GM12878 (cell line): ENCODE measurements at regions not wholly inside any gene's neighbourhood (a gene's known extent, or its start where the extent isn't known, plus 50 kb on each side); places are given as distances from the start of the nearest gene placed in this dataset.

Source experiments
- ATAC-seq: fragments of 200-7000 bp; cut with Tn5 transposase; 3 replicates; pipeline ENCODE4 v1.9.1; 2020; ENCODE audit warnings: mild to moderate bottlenecking, moderate library complexity
- BruUV-seq: library from RNA; stranded (reverse); fragments of 400-500 nt; replicated peaks from 2 replicates; lab custom pipeline; 2021; lab: Mats Ljungman, UMichigan
- CTCF ChIA-PET: fragments of 300-600 bp; sonication (Branson Sonifier 250); formaldehyde crosslinking; extraction: SDS; loops from one replicate; lab custom pipeline; 2021; ENCODE audit warnings: inconsistent platforms; lab: Yijun Ruan, JAX
- POLR2A ChIA-PET: fragments of 350-600 bp; formaldehyde crosslinking; extraction: SDS; loops from one replicate; lab custom pipeline; 2021; ENCODE audit warnings: inconsistent platforms; lab: Charles Lee
- RAD21 ChIA-PET: fragments of 300-600 bp; sonication (Branson Sonifier 250); formaldehyde crosslinking; loops from one replicate; lab custom pipeline; 2023; ENCODE audit warnings: antibody characterized with exemption; ENCODE audit not compliant: unreplicated experiment; lab: Charles Lee
- SMC1A ChIA-PET: fragments of 300-600 bp; sonication (Branson Sonifier 250); formaldehyde crosslinking; loops from one replicate; lab custom pipeline; 2023; ENCODE audit not compliant: unreplicated experiment, uncharacterized antibody; lab: Charles Lee
- DNase-seq: peaks from one replicate; pipeline ENCODE4 v3.0.0-alpha.2; 2011; ENCODE audit warnings: low read depth, low spot score
- FAIRE-seq: peaks from 3 replicates; lab custom pipeline; 2011; peaks lifted over from hg19 to GRCh38; lab: Jason Lieb, UNC
- H2AFZ ChIP-seq: 2 replicates; pipeline ENCODE4 v1.6.0; 2011; ENCODE audit warnings: low read depth, low read length, control low read depth; ENCODE audit not compliant: control insufficient read depth
- H3K27ac ChIP-seq: 2 replicates; pipeline ENCODE4 v1.5.1; 2011; ENCODE audit warnings: control low read depth; ENCODE audit not compliant: control insufficient read depth, insufficient read depth
- H3K27me3 ChIP-seq, 2 experiments: replicated peaks in 1 of 2; 2 replicates each; pipeline versions ENCODE4 v1.6.0 to v1.6.1; 2011; ENCODE audit warnings: low read length in 1 of 2; ENCODE audit not compliant: control insufficient read depth in 2 of 2, insufficient read depth in 2 of 2
- H3K36me3 ChIP-seq, 2 experiments: 2 replicates each; pipeline ENCODE4 v1.5.1; 2011; ENCODE audit warnings: low read length in 1 of 2; ENCODE audit not compliant: control insufficient read depth in 2 of 2, insufficient read depth in 2 of 2
- H3K4me1 ChIP-seq: 2 replicates; pipeline ENCODE4 v1.6.1; 2011; ENCODE audit warnings: mild to moderate bottlenecking, low read length, moderate library complexity, mixed read lengths; ENCODE audit not compliant: control insufficient read depth, insufficient read depth
- H3K4me2 ChIP-seq: 2 replicates; pipeline ENCODE4 v1.6.0; 2011; ENCODE audit warnings: control low read depth; ENCODE audit not compliant: control insufficient read depth, insufficient read depth
- H3K4me3 ChIP-seq: fragments of 200-600 bp; sonication (generic); 2 replicates; pipeline ENCODE4 v1.5.1; 2016
- H3K79me2 ChIP-seq: 2 replicates; pipeline ENCODE4 v1.6.0; 2011; ENCODE audit warnings: low read length; ENCODE audit not compliant: control insufficient read depth, insufficient read depth
- H3K9ac ChIP-seq: 2 replicates; pipeline ENCODE4 v1.8.0; 2011; ENCODE audit warnings: low read length, control low read depth, mixed read lengths; ENCODE audit not compliant: control insufficient read depth, insufficient read depth
- H3K9me3 ChIP-seq: replicated peaks from 3 replicates; pipeline ENCODE4 v1.5.1; 2011; ENCODE audit warnings: mild to moderate bottlenecking, low read length; ENCODE audit not compliant: control insufficient read depth, insufficient read depth
- H4K20me1 ChIP-seq: 2 replicates; pipeline ENCODE4 v1.6.0; 2011; ENCODE audit not compliant: control insufficient read depth, insufficient read depth
- BCLAF1 ChIP-seq: fragments of 450-650 bp; IDR thresholded peaks from 2 replicates; pipeline ENCODE4 v1.6.1; 2017; ENCODE audit warnings: antibody characterized with exemption, mild to moderate bottlenecking, moderate library complexity
- BHLHE40 ChIP-seq, 2 experiments: fragments of 450-650 bp in 1 of 2; IDR thresholded peaks; 2 replicates each; pipeline ENCODE4 v1.6.1; 2011 to 2017; ENCODE audit warnings: low read depth in 2 of 2, borderline replicate concordance in 1 of 2, improper control_type of control experiment in 1 of 2, low read length in 1 of 2, mild to moderate bottlenecking in 1 of 2
- BMI1 ChIP-seq: fragments of 450-650 bp; IDR thresholded peaks from 2 replicates; pipeline ENCODE4 v1.6.1; 2016; ENCODE audit warnings: mild to moderate bottlenecking, moderate library complexity, borderline replicate concordance
- HSF1 ChIP-seq: fragments of 150-350 bp; IDR thresholded peaks from 2 replicates; pipeline ENCODE4 v1.6.1; 2014; ENCODE audit warnings: mild to moderate bottlenecking, low read depth, low read length
- IRF3 ChIP-seq: fragments of 450-650 bp; IDR thresholded peaks from 2 replicates; pipeline ENCODE4 v1.6.1; 2014; ENCODE audit warnings: mild to moderate bottlenecking
- MYB ChIP-seq: fragments of 150-350 bp; IDR thresholded peaks from 2 replicates; pipeline ENCODE4 v1.6.1; 2014; ENCODE audit warnings: mild to moderate bottlenecking, low read depth, low read length, borderline replicate concordance
- NBN ChIP-seq: fragments of 450-650 bp; IDR thresholded peaks from 2 replicates; pipeline ENCODE4 v1.6.1; 2016
- NKRF ChIP-seq: fragments of 450-650 bp; conservative IDR thresholded peaks from 2 replicates; pipeline ENCODE4 v1.6.1; 2017; ENCODE audit warnings: mild to moderate bottlenecking, moderate library complexity
- RELB ChIP-seq: fragments of 450-650 bp; IDR thresholded peaks from 2 replicates; pipeline ENCODE4 v1.6.1; 2017; ENCODE audit warnings: low read depth, mild to moderate bottlenecking, moderate library complexity
- SIX5 ChIP-seq: IDR thresholded peaks from 2 replicates; pipeline ENCODE4 v1.6.1; 2011; ENCODE audit warnings: mild to moderate bottlenecking, low read depth, low read length, moderate library complexity; ENCODE audit not compliant: severe bottlenecking
- TAF1 ChIP-seq: IDR thresholded peaks from 2 replicates; pipeline ENCODE4 v1.6.1; 2011; ENCODE audit warnings: mild to moderate bottlenecking, low read depth, low read length, borderline replicate concordance
- TCF3 ChIP-seq: IDR thresholded peaks from 2 replicates; pipeline ENCODE4 v1.6.1; 2012; ENCODE audit warnings: low read depth, mild to moderate bottlenecking, low read length, borderline replicate concordance; ENCODE audit not compliant: insufficient read depth
- WGBS: methylation state at CpG from one replicate; pipeline ENCODE4 v1.1.6; 2016; ENCODE audit warnings: low lambda C conversion rate; ENCODE audit not compliant: insufficient replicate concordance, insufficient coverage; ENCODE audit errors: missing lambda C conversion rate; 5-methylcytosine and 5-hydroxymethylcytosine counted together
- in situ Hi-C: fragments of 300-500 bp; cut with MboI; formaldehyde crosslinking; loops from 9 replicates; pipeline ENCODE4 v1.14.3; 2018; ENCODE audit warnings: mixed read lengths
- intact Hi-C: fragments of 100-400 bp; cut with micrococcal nuclease; formaldehyde crosslinking; loops from one replicate; pipeline ENCODE4 v1.14.2; 2022; ENCODE audit not compliant: unreplicated experiment

- Histone ChIP-seq H3K27me3 (no peaks in the 10 kb centered on the region), H2AFZ (no peak overlapping the region), H3K36me3 (no peaks in the 10 kb centered on the region), H3K9ac (no peak overlapping the region), H3K79me2 (no peaks in the 10 kb centered on the region), H4K20me1 (no peaks in the 10 kb centered on the region), H3K4me2 (no peak overlapping the region), H3K4me3 (no peak overlapping the region), H3K27ac (no peak overlapping the region), H3K9me3 (no peaks in the 10 kb centered on the region; the same call in 2 of the 3 replicates), H3K4me1 (no peaks in the 10 kb centered on the region)
- ChIA-PET POLR2A (no interaction called here), CTCF (interaction anchor here (0.6 to 2.6 kb wide), 8 partner anchors 13 to 188 kb away, joined by 3 to 8 read pairs (median 4); no protein-coding TSS in a partner anchor), SMC1A (interaction anchor here (0.7 kb wide), 1 partner anchor 182 kb away, joined by 3 read pairs; no protein-coding TSS in a partner anchor), RAD21 (no interaction called here)
- no TSS peak for BruUV-seq
- DNase-seq (no peak), ATAC-seq (no peak), FAIRE-seq (no peak)
- intact Hi-C loops (no loop called here), in situ Hi-C loops (no loop called here)
- 80% methylated on average over 4 of the region's 4 CpGs for WGBS
- TF ChIP-seq HSF1: no peak
- TF ChIP-seq BMI1: no peak
- TF ChIP-seq RELB: no peak
- no peak for TF ChIP-seq TAF1
- TF ChIP-seq NKRF: no peak
- no peak for TF ChIP-seq BCLAF1
- TF ChIP-seq IRF3: no peak
- TF ChIP-seq TCF3: no peak
- no peak for TF ChIP-seq BHLHE40 (IDR thresholded peaks at IDR 0.05; ENCODE audit: borderline replicate concordance in 1 of 2, low read depth in 2 of 2, low read length in 1 of 2)
- TF ChIP-seq NBN: no peak
- TF ChIP-seq MYB: no peak
- TF ChIP-seq SIX5: no peak
Observed at GRCh38 chr4:128380306-128380705, 92.7 kb upstream of the PGRMC2 start.
